SU-DHL-6 (cell line): ENCODE measurements at regions not wholly inside any gene's neighbourhood (a gene's known extent, or its start where the extent isn't known, plus 50 kb on each side); places are given as distances from the start of the nearest gene placed in this dataset.

Experiments used
- H2AFZ ChIP-seq: fragments of 200-600 bp; sonication (generic); 2 replicates; pipeline ENCODE4 v1.6.1; 2014; ENCODE audit warnings: low read depth, mild to moderate bottlenecking, moderate library complexity, mixed read lengths, antibody characterized with exemption, low read length; ENCODE audit not compliant: severe bottlenecking
- H3F3A ChIP-seq: fragments of 200-600 bp; shearing (Covaris generic); 2 replicates; pipeline ENCODE4 v1.6.0; 2016; ENCODE audit warnings: antibody characterized with exemption, mild to moderate bottlenecking; ENCODE audit not compliant: insufficient read depth
- H3K27ac ChIP-seq: fragments of 200-600 bp; sonication (generic); 2 replicates; pipeline ENCODE4 v1.5.1; 2016; ENCODE audit warnings: low read depth, mild to moderate bottlenecking, low read length, moderate library complexity, mixed read lengths
- H3K27me3 ChIP-seq: fragments of 200-600 bp; sonication (generic), shearing (Covaris generic); 2 replicates; pipeline ENCODE4 v1.6.0; 2014; ENCODE audit warnings: mild to moderate bottlenecking, low read length
- H3K36me3 ChIP-seq: fragments of 200-600 bp; sonication (generic); 2 replicates; pipeline ENCODE4 v1.6.1; 2014; ENCODE audit warnings: mild to moderate bottlenecking, low read length, mixed read lengths
- H3K4me2 ChIP-seq: fragments of 300-600, 200-600 bp; shearing (Covaris generic), sonication (generic); 2 replicates; pipeline ENCODE4 v1.6.0; 2014; ENCODE audit warnings: low read length, low read depth, mild to moderate bottlenecking; ENCODE audit not compliant: poor library complexity, severe bottlenecking
- H3K4me3 ChIP-seq: fragments of 200-600 bp; sonication (generic); 2 replicates; pipeline ENCODE4 v1.5.1; 2014; ENCODE audit warnings: antibody characterized with exemption, low read length, mild to moderate bottlenecking, mixed read lengths; ENCODE audit not compliant: insufficient read depth, poor library complexity, severe bottlenecking
- H3K79me2 ChIP-seq: fragments of 200-600 bp; sonication (generic); 2 replicates; pipeline ENCODE4 v1.6.1; 2014; ENCODE audit warnings: mild to moderate bottlenecking, low read length, moderate library complexity; ENCODE audit not compliant: insufficient read depth
- H3K9ac ChIP-seq: fragments of 200-600 bp; sonication (generic); 2 replicates; pipeline ENCODE4 v1.7.0; 2014; ENCODE audit warnings: mild to moderate bottlenecking, low read length
- H3K9me2 ChIP-seq: fragments of 200-600 bp; sonication (generic); replicated peaks from 2 replicates; pipeline ENCODE4 v1.6.1; 2014; ENCODE audit warnings: low read length; ENCODE audit not compliant: insufficient read depth
- H3K9me3 ChIP-seq: fragments of 200-600 bp; sonication (generic); 2 replicates; pipeline ENCODE4 v1.6.1; 2014; ENCODE audit warnings: low read length, mixed read lengths; ENCODE audit not compliant: insufficient read depth
- H4K20me1 ChIP-seq: fragments of 200-600 bp; sonication (generic); 2 replicates; pipeline ENCODE4 v1.6.1; 2014; ENCODE audit warnings: low read depth, mild to moderate bottlenecking, antibody characterized with exemption, low read length, moderate library complexity, mixed read lengths
- EZH2phosphoT487 ChIP-seq: fragments of 200-600 bp; sonication (generic), shearing (Covaris generic); conservative IDR thresholded peaks from 2 replicates; pipeline ENCODE4 v1.6.1; 2018; ENCODE audit warnings: mild to moderate bottlenecking, antibody characterized with exemption, low read length, moderate library complexity, mixed read lengths
- TF ChIP-seq, protein P1 (sequence below): fragments of 200-600 bp; sonication (generic); IDR thresholded peaks from one replicate; pipeline ENCODE4 v1.5.1; 2017; ENCODE audit warnings: antibody characterized with exemption, mild to moderate bottlenecking, low read length, moderate library complexity; ENCODE audit not compliant: insufficient read depth, poor library complexity, severe bottlenecking

DNA sequence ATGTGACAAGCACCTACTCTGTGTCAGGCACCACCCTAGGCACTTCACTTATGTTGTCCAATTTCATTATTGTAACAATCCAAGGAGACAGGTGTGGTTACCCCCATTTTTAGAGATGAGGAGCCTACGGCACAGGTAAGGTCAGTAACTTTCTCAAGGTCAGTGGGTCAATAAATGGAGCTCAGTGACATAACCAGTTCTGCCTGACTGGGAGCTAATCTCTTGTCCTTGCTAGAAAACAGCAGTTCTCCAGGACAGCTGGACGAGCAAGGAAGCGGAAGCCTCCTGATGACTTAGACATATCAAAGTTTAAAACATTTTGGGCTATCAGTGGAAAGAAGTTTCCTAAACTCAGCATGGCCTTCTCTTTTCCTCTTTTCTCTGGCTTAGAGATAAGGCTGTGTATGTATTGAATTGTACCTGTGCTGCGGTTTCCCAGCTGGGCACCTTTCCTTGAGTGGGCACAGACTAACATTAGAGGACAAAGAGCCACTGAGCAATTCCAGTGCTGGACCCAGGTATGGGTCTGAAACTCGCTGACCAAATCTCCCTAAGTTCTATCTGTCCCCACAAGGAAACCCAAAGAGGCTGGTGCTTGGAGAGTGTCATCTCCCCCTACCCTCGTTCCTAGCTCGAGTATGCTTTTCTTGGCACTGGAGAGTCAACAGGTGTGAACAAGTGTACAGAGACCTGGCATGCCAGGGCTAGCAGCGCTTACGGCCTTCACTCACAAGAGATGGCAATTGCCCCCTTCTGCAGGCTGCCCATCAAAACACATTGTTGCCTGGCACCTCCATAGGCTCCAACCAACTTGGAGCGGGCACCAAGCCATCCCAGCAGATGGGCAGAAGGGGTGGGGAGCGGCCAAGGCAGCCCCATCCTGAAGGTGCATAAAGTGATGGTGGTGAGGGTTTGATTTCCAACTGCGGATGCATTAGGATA lies 456.1 kb upstream of the PROX1 start:
- Histone ChIP-seq H3K4me2 (no peak overlapping the region), H2AFZ (no peak overlapping the region), H3K9me2 (no peaks in the 10 kb centered on the region), H3K27ac (no peak overlapping the region), H4K20me1 (no peaks in the 10 kb centered on the region), H3K4me3 (no peak overlapping the region), H3K79me2 (no peaks in the 10 kb centered on the region), H3F3A (no peaks in the 10 kb centered on the region), H3K9me3 (no peaks in the 10 kb centered on the region), H3K36me3 (no peaks in the 10 kb centered on the region), H3K27me3 (no peaks in the 10 kb centered on the region), H3K9ac (no peak overlapping the region)
- no peak for TF ChIP-seq EZH2phosphoT487
- TF ChIP-seq, protein P1, sequence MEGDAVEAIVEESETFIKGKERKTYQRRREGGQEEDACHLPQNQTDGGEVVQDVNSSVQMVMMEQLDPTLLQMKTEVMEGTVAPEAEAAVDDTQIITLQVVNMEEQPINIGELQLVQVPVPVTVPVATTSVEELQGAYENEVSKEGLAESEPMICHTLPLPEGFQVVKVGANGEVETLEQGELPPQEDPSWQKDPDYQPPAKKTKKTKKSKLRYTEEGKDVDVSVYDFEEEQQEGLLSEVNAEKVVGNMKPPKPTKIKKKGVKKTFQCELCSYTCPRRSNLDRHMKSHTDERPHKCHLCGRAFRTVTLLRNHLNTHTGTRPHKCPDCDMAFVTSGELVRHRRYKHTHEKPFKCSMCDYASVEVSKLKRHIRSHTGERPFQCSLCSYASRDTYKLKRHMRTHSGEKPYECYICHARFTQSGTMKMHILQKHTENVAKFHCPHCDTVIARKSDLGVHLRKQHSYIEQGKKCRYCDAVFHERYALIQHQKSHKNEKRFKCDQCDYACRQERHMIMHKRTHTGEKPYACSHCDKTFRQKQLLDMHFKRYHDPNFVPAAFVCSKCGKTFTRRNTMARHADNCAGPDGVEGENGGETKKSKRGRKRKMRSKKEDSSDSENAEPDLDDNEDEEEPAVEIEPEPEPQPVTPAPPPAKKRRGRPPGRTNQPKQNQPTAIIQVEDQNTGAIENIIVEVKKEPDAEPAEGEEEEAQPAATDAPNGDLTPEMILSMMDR, result no peak

DNA sequence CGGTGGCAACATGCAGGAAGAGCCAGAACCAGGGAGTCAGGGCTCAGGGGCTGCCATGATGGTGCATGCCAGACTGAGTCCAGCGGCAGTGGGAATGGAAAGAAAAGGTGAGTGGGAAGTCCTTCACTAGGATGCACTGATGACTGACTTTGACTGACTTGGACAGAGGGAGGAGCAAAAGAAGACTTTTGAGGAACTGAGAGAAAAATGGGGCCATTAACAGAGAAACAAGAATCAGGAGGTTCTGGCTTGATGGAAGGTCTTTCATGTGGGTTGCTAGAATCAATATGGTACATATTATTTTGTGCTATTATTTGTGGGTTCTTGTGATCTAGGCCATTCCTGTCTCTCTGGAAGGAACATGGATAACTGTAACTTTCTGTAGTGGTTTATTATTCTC lies 454.6 kb upstream of the PROX1 start:
- no peak overlapping the region for H3K4me3 ChIP-seq
- no peak overlapping the region for H3K4me2 ChIP-seq
- H3K9ac ChIP-seq, result no peak overlapping the region
- TF ChIP-seq, protein P1, result no peak
- TF ChIP-seq EZH2phosphoT487, result no peak
- H2AFZ ChIP-seq, result no peak overlapping the region
- H3K9me2 ChIP-seq, result no peaks in the 10 kb centered on the region
- H3F3A ChIP-seq, result no peaks in the 10 kb centered on the region
- H3K27ac ChIP-seq, result no peak overlapping the region
- H3K79me2 ChIP-seq, result no peaks in the 10 kb centered on the region
- no peaks in the 10 kb centered on the region for H4K20me1 ChIP-seq
- no peaks in the 10 kb centered on the region for H3K27me3 ChIP-seq
- H3K9me3 ChIP-seq, result no peaks in the 10 kb centered on the region
- no peaks in the 10 kb centered on the region for H3K36me3 ChIP-seq

DNA sequence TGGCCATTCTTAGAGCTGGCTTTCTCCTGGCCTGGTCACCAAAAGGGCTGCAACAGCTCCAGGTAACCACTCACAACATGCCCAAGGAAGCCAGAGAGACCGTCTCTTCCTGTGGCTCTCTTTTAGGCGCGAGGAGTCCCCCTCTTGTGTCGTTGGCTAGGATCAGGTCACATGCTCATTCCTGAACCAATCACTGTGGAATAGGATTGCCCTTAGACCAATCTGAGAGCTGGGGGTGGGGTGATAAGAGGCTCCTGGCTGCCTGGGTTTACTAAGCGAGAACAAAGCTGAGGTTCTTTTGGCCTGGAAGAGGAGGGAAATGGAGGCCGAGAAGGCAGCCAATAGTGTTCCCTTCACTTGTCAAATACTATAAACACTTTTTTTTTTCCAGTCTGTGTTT lies 452.1 kb upstream of the PROX1 start:
- TF ChIP-seq EZH2phosphoT487, result no peak
- TF ChIP-seq, protein P1, result no peak
- no peak overlapping the region for H3K9ac ChIP-seq
- no peaks in the 10 kb centered on the region for H3K79me2 ChIP-seq
- no peak overlapping the region for H3K4me2 ChIP-seq
- H4K20me1 ChIP-seq, result no peaks in the 10 kb centered on the region
- H3K27ac ChIP-seq, result no peak overlapping the region
- H3K36me3 ChIP-seq, result no peaks in the 10 kb centered on the region
- H3K9me2 ChIP-seq, result no peaks in the 10 kb centered on the region
- no peak overlapping the region for H2AFZ ChIP-seq
- no peaks in the 10 kb centered on the region for H3F3A ChIP-seq
- H3K27me3 ChIP-seq, result no peaks in the 10 kb centered on the region
- no peaks in the 10 kb centered on the region for H3K9me3 ChIP-seq
- no peak overlapping the region for H3K4me3 ChIP-seq
